ENCODE measurements at regions not wholly inside any gene's neighbourhood (a gene's known extent, or its start where the extent isn't known, plus 50 kb on each side); places are given as distances from the start of the nearest gene placed in this dataset.

DNA sequence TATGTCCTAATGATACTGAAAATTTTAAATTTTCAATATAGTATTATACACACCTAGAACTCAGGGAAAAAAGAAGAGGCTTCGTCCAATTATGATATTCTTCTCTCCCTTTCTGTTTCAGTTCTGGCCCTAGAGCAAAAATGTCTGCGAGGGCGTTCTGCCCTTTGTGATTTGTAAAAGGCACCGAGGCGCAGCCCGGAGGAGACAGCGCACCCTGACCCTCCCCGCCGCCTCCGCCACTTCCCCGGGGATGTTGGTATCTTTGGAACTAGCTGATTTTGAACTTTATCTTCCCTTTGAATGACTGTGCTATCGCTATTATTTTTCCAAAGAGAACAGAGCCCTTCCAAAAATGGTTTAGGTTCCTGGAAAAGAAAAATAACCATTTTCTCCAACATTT, 173.2 kb upstream of the FAM9B start:
- in situ Hi-C loops (cut with MboI) (no loop called here), intact Hi-C loops (cut with micrococcal nuclease; ENCODE audit: unreplicated experiment) (no loop called here)
- Histone ChIP-seq H2AFZ (ENCODE audit: control insufficient read depth, low read depth, low read length) (no peak overlapping the region), H3K27ac (ENCODE audit: control insufficient read depth, insufficient read depth) (no peak overlapping the region), H4K20me1 (ENCODE audit: control insufficient read depth, insufficient read depth) (no peaks in the 10 kb centered on the region), H3K4me1 (ENCODE audit: control insufficient read depth, insufficient read depth, low read length) (no peaks in the 10 kb centered on the region), H3K4me3 (no peak overlapping the region), H3K9me3 (replicated peaks; ENCODE audit: control insufficient read depth, insufficient read depth, low read length) (no peaks in the 10 kb centered on the region), H3K9ac (ENCODE audit: control insufficient read depth, insufficient read depth, low read length) (no peak overlapping the region), H3K79me2 (ENCODE audit: control insufficient read depth, insufficient read depth, low read length) (no peaks in the 10 kb centered on the region), H3K4me2 (ENCODE audit: control insufficient read depth, insufficient read depth) (no peak overlapping the region), H3K27me3 (replicated peaks in 1 of 2; ENCODE audit: control insufficient read depth in 2 of 2, insufficient read depth in 2 of 2, low read length in 1 of 2) (no peaks in the 10 kb centered on the region), H3K36me3 (ENCODE audit: control insufficient read depth in 2 of 2, insufficient read depth in 2 of 2, low read length in 1 of 2) (no peaks in the 10 kb centered on the region)
- 28% methylated on average over 12 of the region's 12 CpGs for WGBS (ENCODE audit: insufficient coverage, insufficient replicate concordance, low lambda C conversion rate, missing lambda C conversion rate)
- RAD21 ChIA-PET (ENCODE audit: unreplicated experiment): no interaction called here
- no peak for FAIRE-seq
- TF ChIP-seq CREB1 (IDR thresholded peaks at IDR 0.05; ENCODE audit: low read depth) (no peak), ZNF384 (IDR thresholded peaks at IDR 0.05; ENCODE audit: borderline replicate concordance, low read depth, low read length) (no peak), HDAC6 (IDR thresholded peaks at IDR 0.05; ENCODE audit: unreplicated experiment) (no peak), CHD2 (IDR thresholded peaks at IDR 0.05; ENCODE audit: borderline replicate concordance, low read depth, low read length) (no peak), POLR2AphosphoS5 (IDR thresholded peaks at IDR 0.05; ENCODE audit: low read length) (no peak), ZNF622 (IDR thresholded peaks at IDR 0.05) (no peak)
- SMC1A ChIA-PET (ENCODE audit: uncharacterized antibody, unreplicated experiment): no interaction called here
- DNase-seq (ENCODE audit: low read depth, low spot score): no peak
- BruUV-seq (replicated peaks): no TSS peak
- CTCF ChIA-PET: no interaction called here
- POLR2A ChIA-PET: interaction anchor here (0.7 kb wide), 1 partner anchor 1502 kb away, joined by 3 read pairs; no protein-coding TSS in a partner anchor
- no peak for ATAC-seq

DNA sequence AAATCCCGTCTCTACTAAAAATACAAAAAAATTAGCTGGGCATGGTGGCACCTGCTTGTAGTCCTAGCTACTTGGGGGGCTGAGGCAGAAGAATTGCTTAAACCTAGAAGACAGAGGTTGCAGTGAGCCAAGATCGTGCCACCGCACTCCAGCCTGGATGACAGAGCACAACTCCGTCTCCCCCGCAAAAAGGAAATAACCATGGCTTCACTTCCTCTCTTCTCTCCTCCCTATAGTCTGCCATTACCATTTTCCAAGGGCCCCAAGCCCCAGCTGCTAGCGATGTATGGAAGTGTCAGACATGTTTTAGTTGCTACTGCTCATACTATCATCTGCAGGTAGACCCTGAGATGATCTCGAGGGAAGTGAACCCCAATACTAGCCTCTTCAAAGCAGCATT, 177.3 kb upstream of the FAM9B start:
- ChIA-PET CTCF (no interaction called here), RAD21 (ENCODE audit: unreplicated experiment) (no interaction called here), POLR2A (no interaction called here), SMC1A (ENCODE audit: uncharacterized antibody, unreplicated experiment) (no interaction called here)
- Histone ChIP-seq H4K20me1 (ENCODE audit: control insufficient read depth, insufficient read depth) (no peaks in the 10 kb centered on the region), H3K9me3 (replicated peaks; ENCODE audit: control insufficient read depth, insufficient read depth, low read length) (no peaks in the 10 kb centered on the region), H3K27me3 (replicated peaks in 1 of 2; ENCODE audit: control insufficient read depth in 2 of 2, insufficient read depth in 2 of 2, low read length in 1 of 2) (no peaks in the 10 kb centered on the region), H3K36me3 (ENCODE audit: control insufficient read depth in 2 of 2, insufficient read depth in 2 of 2, low read length in 1 of 2) (no peaks in the 10 kb centered on the region), H3K27ac (ENCODE audit: control insufficient read depth, insufficient read depth) (no peak overlapping the region), H3K79me2 (ENCODE audit: control insufficient read depth, insufficient read depth, low read length) (no peaks in the 10 kb centered on the region), H3K4me2 (ENCODE audit: control insufficient read depth, insufficient read depth) (no peak overlapping the region), H3K4me3 (no peak overlapping the region), H3K9ac (ENCODE audit: control insufficient read depth, insufficient read depth, low read length) (no peak overlapping the region), H3K4me1 (ENCODE audit: control insufficient read depth, insufficient read depth, low read length) (no peaks in the 10 kb centered on the region), H2AFZ (ENCODE audit: control insufficient read depth, low read depth, low read length) (no peak overlapping the region)
- FAIRE-seq: no peak
- DNase-seq (ENCODE audit: low read depth, low spot score): no peak
- WGBS (ENCODE audit: insufficient coverage, insufficient replicate concordance, low lambda C conversion rate, missing lambda C conversion rate): 54% methylated on average over 7 of the region's 7 CpGs
- intact Hi-C loops (cut with micrococcal nuclease; ENCODE audit: unreplicated experiment) (no loop called here), in situ Hi-C loops (cut with MboI) (no loop called here)
- no peak for TF ChIP-seq MYB (IDR thresholded peaks at IDR 0.05; ENCODE audit: borderline replicate concordance, low read depth, low read length)
- TF ChIP-seq RFX5 (IDR thresholded peaks at IDR 0.05; ENCODE audit: low read depth, low read length): no peak
- no peak for TF ChIP-seq MXI1 (IDR thresholded peaks at IDR 0.05; ENCODE audit: low read depth, low read length)
- TF ChIP-seq SMAD5 (IDR thresholded peaks at IDR 0.05; ENCODE audit: low read depth): no peak
- no peak for TF ChIP-seq BACH1 (IDR thresholded peaks at IDR 0.05; ENCODE audit: borderline replicate concordance)
- no peak for TF ChIP-seq FOXK2 (IDR thresholded peaks at IDR 0.05)
- BruUV-seq (replicated peaks): no TSS peak
- no peak for ATAC-seq

Measured in GM12878 (cell line).